ENCODE measurements at regions not wholly inside any gene's neighbourhood (a gene's known extent, or its start where the extent isn't known, plus 50 kb on each side); places are given as distances from the start of the nearest gene placed in this dataset.

DNA sequence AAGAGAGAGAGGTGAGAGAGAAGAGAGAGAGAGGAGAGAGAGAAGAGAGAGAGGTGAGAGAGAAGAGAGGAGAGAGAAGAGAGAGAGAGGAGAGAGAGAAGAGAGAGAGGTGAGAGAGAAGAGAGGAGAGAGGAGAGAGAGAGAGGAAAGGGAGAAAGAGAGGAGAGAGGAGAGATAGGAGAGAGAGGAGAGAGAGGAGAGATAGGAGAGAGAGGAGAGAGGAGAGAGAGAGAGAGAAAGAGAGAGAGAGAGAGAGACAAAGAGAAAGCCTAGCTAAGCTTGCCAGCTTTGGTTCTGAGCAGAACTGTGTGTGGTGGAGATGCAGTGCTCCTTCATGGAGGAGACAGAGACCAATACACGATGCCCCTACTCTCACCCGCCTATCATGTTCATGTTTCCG, 99.1 kb upstream of the KCNA3 start:
- TF ChIP-seq ZFP30 (CRISPR knock-in tag; IDR thresholded peaks at IDR 0.05) (no peak), CSDC2 (CRISPR knock-in tag; IDR thresholded peaks at IDR 0.05) (no peak), ZNF565 (CRISPR knock-in tag; conservative IDR thresholded peaks at IDR 0.05; ENCODE audit: low read depth) (no peak), TCF4 (CRISPR knock-in tag; IDR thresholded peaks at IDR 0.05; ENCODE audit: borderline replicate concordance) (no peak), GLIS3 (CRISPR knock-in tag; IDR thresholded peaks at IDR 0.05) (no peak), ZNF8 (CRISPR knock-in tag; IDR thresholded peaks at IDR 0.05) (no peak)
- TF ChIP-seq, protein P1, sequence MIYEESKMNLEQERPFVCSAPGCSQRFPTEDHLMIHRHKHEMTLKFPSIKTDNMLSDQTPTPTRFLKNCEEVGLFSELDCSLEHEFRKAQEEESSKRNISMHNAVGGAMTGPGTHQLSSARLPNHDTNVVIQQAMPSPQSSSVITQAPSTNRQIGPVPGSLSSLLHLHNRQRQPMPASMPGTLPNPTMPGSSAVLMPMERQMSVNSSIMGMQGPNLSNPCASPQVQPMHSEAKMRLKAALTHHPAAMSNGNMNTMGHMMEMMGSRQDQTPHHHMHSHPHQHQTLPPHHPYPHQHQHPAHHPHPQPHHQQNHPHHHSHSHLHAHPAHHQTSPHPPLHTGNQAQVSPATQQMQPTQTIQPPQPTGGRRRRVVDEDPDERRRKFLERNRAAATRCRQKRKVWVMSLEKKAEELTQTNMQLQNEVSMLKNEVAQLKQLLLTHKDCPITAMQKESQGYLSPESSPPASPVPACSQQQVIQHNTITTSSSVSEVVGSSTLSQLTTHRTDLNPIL (CRISPR knock-in tag; IDR thresholded peaks at IDR 0.05; ENCODE audit: low read depth), result no peak
- TF ChIP-seq, protein P2, sequence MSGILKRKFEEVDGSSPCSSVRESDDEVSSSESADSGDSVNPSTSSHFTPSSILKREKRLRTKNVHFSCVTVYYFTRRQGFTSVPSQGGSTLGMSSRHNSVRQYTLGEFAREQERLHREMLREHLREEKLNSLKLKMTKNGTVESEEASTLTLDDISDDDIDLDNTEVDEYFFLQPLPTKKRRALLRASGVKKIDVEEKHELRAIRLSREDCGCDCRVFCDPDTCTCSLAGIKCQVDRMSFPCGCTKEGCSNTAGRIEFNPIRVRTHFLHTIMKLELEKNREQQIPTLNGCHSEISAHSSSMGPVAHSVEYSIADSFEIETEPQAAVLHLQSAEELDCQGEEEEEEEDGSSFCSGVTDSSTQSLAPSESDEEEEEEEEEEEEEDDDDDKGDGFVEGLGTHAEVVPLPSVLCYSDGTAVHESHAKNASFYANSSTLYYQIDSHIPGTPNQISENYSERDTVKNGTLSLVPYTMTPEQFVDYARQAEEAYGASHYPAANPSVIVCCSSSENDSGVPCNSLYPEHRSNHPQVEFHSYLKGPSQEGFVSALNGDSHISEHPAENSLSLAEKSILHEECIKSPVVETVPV (CRISPR knock-in tag; IDR thresholded peaks at IDR 0.05), result no peak
- TF ChIP-seq, protein P3, sequence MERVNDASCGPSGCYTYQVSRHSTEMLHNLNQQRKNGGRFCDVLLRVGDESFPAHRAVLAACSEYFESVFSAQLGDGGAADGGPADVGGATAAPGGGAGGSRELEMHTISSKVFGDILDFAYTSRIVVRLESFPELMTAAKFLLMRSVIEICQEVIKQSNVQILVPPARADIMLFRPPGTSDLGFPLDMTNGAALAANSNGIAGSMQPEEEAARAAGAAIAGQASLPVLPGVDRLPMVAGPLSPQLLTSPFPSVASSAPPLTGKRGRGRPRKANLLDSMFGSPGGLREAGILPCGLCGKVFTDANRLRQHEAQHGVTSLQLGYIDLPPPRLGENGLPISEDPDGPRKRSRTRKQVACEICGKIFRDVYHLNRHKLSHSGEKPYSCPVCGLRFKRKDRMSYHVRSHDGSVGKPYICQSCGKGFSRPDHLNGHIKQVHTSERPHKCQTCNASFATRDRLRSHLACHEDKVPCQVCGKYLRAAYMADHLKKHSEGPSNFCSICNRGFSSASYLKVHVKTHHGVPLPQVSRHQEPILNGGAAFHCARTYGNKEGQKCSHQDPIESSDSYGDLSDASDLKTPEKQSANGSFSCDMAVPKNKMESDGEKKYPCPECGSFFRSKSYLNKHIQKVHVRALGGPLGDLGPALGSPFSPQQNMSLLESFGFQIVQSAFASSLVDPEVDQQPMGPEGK (CRISPR knock-in tag; IDR thresholded peaks at IDR 0.05; ENCODE audit: borderline replicate concordance), result no peak
- no peak for ATAC-seq

DNA sequence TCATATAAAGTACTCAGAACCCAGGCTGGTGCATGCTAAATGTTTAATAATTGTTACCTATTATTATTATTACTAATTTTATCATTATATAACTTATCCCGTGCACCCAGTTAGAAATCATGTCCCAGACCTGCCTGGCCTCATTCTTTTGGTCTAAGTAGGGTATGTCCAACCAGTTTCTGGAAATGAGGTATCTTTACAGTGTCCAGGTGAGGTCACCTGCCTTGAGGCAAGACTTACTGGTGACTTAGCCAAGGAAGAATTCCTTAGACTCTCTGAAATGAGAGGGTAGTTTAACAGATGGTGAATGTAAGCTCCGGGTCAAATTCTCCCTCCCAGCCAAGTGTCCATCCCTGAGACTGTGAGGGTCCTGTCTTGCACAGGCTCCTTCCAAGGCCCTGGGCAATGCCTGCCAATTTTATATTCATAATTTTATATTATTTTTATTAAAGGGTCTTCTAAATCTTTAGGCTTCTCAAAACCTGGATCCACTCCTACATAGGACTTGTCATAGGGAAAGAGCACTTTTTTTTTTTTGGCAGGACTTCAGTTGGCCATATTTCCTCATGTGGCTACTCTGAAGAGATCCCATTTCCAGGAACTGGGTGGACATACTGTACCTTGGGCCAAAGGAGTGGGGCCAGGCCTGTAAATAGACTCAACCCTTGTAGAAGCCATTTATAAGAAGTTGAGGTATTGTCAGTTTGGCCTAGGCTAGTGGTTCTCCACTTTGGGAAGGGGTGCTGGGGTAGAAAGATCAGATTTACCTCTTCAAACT, 96.7 kb upstream of the KCNA3 start:
- no peak for ATAC-seq
- TF ChIP-seq ZNF565 (CRISPR knock-in tag; conservative IDR thresholded peaks at IDR 0.05; ENCODE audit: low read depth) (no peak), ESRRG (CRISPR knock-in tag; IDR thresholded peaks at IDR 0.05) (no peak), CSDC2 (CRISPR knock-in tag; IDR thresholded peaks at IDR 0.05) (no peak), RARB (CRISPR knock-in tag; IDR thresholded peaks at IDR 0.05) (no peak)
- TF ChIP-seq, protein P4, sequence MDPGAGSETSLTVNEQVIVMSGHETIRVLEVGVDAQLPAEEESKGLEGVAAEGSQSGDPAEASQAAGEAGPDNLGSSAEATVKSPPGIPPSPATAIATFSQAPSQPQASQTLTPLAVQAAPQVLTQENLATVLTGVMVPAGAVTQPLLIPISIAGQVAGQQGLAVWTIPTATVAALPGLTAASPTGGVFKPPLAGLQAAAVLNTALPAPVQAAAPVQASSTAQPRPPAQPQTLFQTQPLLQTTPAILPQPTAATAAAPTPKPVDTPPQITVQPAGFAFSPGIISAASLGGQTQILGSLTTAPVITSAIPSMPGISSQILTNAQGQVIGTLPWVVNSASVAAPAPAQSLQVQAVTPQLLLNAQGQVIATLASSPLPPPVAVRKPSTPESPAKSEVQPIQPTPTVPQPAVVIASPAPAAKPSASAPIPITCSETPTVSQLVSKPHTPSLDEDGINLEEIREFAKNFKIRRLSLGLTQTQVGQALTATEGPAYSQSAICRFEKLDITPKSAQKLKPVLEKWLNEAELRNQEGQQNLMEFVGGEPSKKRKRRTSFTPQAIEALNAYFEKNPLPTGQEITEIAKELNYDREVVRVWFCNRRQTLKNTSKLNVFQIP (CRISPR knock-in tag; IDR thresholded peaks at IDR 0.05; ENCODE audit: borderline replicate concordance, low read depth), result no peak

DNA sequence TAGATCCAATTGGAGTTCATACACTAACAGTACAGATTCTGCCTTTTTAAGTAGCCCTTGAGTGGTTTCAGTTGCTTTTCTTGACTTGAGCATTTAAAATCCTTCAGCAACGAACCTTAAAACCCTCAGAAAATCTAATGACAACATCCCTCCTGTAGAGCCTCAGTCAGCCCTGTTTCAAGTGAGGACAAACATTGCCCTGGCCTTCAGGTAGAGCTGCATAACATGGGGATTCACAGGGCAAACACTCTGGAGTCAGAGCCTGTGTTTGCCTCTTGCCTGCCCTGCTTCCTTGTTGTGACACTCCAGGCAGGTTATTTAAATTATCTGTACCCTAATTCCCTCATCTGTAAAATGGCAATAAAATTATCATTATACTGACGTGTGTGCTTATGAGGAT, 96.1 kb upstream of the KCNA3 start:
- ATAC-seq, result no peak
- TF ChIP-seq TOX (CRISPR knock-in tag; IDR thresholded peaks at IDR 0.05; ENCODE audit: borderline replicate concordance), result no peak
- TF ChIP-seq CSDC2 (CRISPR knock-in tag; IDR thresholded peaks at IDR 0.05), result no peak
- TF ChIP-seq GLIS3 (CRISPR knock-in tag; IDR thresholded peaks at IDR 0.05), result no peak
- TF ChIP-seq ZNF8 (CRISPR knock-in tag; IDR thresholded peaks at IDR 0.05), result no peak
- no peak for TF ChIP-seq ZNF70 (CRISPR knock-in tag; IDR thresholded peaks at IDR 0.05)
- TF ChIP-seq, protein P1 (CRISPR knock-in tag; IDR thresholded peaks at IDR 0.05; ENCODE audit: low read depth), result no peak
- no peak for TF ChIP-seq PPARA (CRISPR knock-in tag; IDR thresholded peaks at IDR 0.05; ENCODE audit: borderline replicate concordance)
- TF ChIP-seq ZFP30 (CRISPR knock-in tag; IDR thresholded peaks at IDR 0.05), result no peak
- TF ChIP-seq ZFP3 (CRISPR knock-in tag; IDR thresholded peaks at IDR 0.05), result no peak
- no peak for TF ChIP-seq OSR1 (CRISPR knock-in tag; IDR thresholded peaks at IDR 0.05)
- no peak for TF ChIP-seq ZNF565 (CRISPR knock-in tag; conservative IDR thresholded peaks at IDR 0.05; ENCODE audit: low read depth)
- no peak for TF ChIP-seq RARB (CRISPR knock-in tag; IDR thresholded peaks at IDR 0.05)
- TF ChIP-seq, protein P5, sequence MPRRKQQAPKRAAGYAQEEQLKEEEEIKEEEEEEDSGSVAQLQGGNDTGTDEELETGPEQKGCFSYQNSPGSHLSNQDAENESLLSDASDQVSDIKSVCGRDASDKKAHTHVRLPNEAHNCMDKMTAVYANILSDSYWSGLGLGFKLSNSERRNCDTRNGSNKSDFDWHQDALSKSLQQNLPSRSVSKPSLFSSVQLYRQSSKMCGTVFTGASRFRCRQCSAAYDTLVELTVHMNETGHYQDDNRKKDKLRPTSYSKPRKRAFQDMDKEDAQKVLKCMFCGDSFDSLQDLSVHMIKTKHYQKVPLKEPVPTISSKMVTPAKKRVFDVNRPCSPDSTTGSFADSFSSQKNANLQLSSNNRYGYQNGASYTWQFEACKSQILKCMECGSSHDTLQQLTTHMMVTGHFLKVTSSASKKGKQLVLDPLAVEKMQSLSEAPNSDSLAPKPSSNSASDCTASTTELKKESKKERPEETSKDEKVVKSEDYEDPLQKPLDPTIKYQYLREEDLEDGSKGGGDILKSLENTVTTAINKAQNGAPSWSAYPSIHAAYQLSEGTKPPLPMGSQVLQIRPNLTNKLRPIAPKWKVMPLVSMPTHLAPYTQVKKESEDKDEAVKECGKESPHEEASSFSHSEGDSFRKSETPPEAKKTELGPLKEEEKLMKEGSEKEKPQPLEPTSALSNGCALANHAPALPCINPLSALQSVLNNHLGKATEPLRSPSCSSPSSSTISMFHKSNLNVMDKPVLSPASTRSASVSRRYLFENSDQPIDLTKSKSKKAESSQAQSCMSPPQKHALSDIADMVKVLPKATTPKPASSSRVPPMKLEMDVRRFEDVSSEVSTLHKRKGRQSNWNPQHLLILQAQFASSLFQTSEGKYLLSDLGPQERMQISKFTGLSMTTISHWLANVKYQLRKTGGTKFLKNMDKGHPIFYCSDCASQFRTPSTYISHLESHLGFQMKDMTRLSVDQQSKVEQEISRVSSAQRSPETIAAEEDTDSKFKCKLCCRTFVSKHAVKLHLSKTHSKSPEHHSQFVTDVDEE (CRISPR knock-in tag; IDR thresholded peaks at IDR 0.05), result no peak
- no peak for TF ChIP-seq SNAI2 (CRISPR knock-in tag; IDR thresholded peaks at IDR 0.05)
- TF ChIP-seq, protein P4 (CRISPR knock-in tag; IDR thresholded peaks at IDR 0.05; ENCODE audit: borderline replicate concordance, low read depth), result no peak
- no peak for TF ChIP-seq ISL1 (CRISPR knock-in tag; IDR thresholded peaks at IDR 0.05)
- no peak for TF ChIP-seq ARNTL (CRISPR knock-in tag; IDR thresholded peaks at IDR 0.05; ENCODE audit: borderline replicate concordance, low read depth)
- TF ChIP-seq TCF4 (CRISPR knock-in tag; IDR thresholded peaks at IDR 0.05; ENCODE audit: borderline replicate concordance), result no peak

All from SK-N-SH treated with all-trans-retinoic acid at 6 μM for 48 hours (cell line).